Vagina (tissue), 2 donors: ENCODE measurements at regions not wholly inside any gene's neighbourhood (a gene's known extent, or its start where the extent isn't known, plus 50 kb on each side); places are given as distances from the start of the nearest gene placed in this dataset.

ENCODE experiments used
- DNase-seq, 2 donors: peaks; one replicate each; pipeline ENCODE4 v3.0.0-alpha.2; 2017; ENCODE audit errors: extremely low spot score in 2 of 2
- H3K27ac ChIP-seq: fragments of 200-600 bp; sonication (generic); one replicate; pipeline ENCODE4 v1.5.1; 2019
- H3K27me3 ChIP-seq: fragments of 200-600 bp; sonication (generic); one replicate; pipeline ENCODE4 v1.5.1; 2019
- H3K36me3 ChIP-seq, 2 donors: fragments of 200-600 bp; sonication (generic); one replicate each; pipeline ENCODE4 v1.5.1; 2017 to 2019
- H3K4me1 ChIP-seq: fragments of 200-600 bp; sonication (generic); one replicate; pipeline ENCODE4 v1.5.1; 2019
- H3K4me3 ChIP-seq, 2 donors: fragments of 200-600 bp; sonication (generic); 1 replicate in 1 of 2; 2 replicates in 1 of 2; pipeline ENCODE4 v1.5.1; 2016 to 2019
- H3K9me3 ChIP-seq: fragments of 200-600 bp; sonication (generic); one replicate; pipeline ENCODE4 v1.5.1; 2019
- CTCF ChIP-seq, 3 experiments: fragments of 450-650 bp in 2 of 3; fragments of 200-600 bp in 1 of 3; sonication (generic) in 1 of 3; IDR thresholded peaks; one replicate each; pipeline ENCODE4 v1.5.1; 2017 to 2019; ENCODE audit warnings: antibody characterized with exemption in 3 of 3, mild to moderate bottlenecking in 2 of 3, moderate library complexity in 2 of 3
- POLR2A ChIP-seq, 2 donors: fragments of 450-650 bp; IDR thresholded peaks; one replicate each; pipeline ENCODE4 v1.6.1; 2017; ENCODE audit warnings: antibody characterized with exemption in 2 of 2, mild to moderate bottlenecking in 2 of 2, moderate library complexity in 2 of 2
- POLR2AphosphoS5 ChIP-seq, 2 donors: sonication (generic); formaldehyde crosslinking; IDR thresholded peaks; one replicate each; pipeline ENCODE4 v1.9.0; 2017; ENCODE audit warnings: antibody characterized with exemption in 2 of 2, mild to moderate bottlenecking in 2 of 2, low read depth in 1 of 2; ENCODE audit not compliant: insufficient read depth in 1 of 2
- intact Hi-C: fragments of 100-400 bp; cut with DNase I; formaldehyde crosslinking; loops from one replicate; pipeline ENCODE4 v1.15.1; 2023

DNA sequence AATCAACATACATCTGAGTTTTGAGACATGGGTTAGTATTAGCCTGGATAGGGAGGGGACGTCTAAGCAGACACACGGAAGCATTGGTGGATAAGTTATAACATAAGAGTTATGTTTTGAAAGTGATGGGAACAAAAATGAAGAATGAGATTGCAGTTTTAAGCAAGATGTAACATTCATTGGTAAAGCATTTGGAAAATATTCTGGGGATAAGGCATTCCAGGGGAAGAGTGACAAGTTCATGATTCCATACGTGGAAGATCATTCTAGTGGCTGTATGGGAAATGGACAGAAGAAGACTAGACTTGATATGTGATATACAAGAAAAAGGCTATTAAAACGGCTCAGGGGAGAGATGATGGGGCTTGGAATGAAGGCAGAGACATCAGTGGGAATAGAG lies 632.9 kb downstream of the CDH8 start:
- TF ChIP-seq POLR2A (IDR thresholded peaks at IDR 0.05) = no peak
- no peak for TF ChIP-seq POLR2AphosphoS5 (IDR thresholded peaks at IDR 0.05; ENCODE audit: insufficient read depth in 1 of 2, low read depth in 1 of 2)
- TF ChIP-seq CTCF (IDR thresholded peaks at IDR 0.05) = no peak
- Histone ChIP-seq H3K4me3 (no peak overlapping the region), H3K27ac (no peak overlapping the region), H3K4me1 (no peaks in the 10 kb centered on the region), H3K27me3 (no peaks in the 10 kb centered on the region), H3K36me3 (no peaks in the 10 kb centered on the region), H3K9me3 (no peaks in the 10 kb centered on the region)
- DNase-seq = no peak
- intact Hi-C loops = no loop called here

DNA sequence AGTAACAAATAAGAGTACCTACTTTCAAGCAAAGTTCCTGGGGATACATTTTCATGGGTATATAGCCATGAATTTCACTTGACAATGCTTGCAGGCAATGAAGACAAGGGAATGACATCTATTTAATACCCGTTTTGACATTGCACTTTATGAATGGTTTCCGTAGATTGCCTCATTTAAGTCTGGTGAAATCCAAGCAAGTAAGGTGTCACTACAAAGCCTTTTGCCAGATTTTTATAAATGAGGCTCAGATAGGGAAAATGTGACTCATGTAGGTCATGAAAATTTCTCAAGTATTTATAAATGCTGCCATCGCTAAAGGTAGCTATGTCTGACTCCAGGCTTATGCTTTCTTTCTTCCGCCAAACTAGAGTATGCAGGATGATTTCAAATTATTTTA lies 644.3 kb downstream of the CDH8 start:
- H3K36me3 ChIP-seq = no peaks in the 10 kb centered on the region
- no peak for DNase-seq

DNA sequence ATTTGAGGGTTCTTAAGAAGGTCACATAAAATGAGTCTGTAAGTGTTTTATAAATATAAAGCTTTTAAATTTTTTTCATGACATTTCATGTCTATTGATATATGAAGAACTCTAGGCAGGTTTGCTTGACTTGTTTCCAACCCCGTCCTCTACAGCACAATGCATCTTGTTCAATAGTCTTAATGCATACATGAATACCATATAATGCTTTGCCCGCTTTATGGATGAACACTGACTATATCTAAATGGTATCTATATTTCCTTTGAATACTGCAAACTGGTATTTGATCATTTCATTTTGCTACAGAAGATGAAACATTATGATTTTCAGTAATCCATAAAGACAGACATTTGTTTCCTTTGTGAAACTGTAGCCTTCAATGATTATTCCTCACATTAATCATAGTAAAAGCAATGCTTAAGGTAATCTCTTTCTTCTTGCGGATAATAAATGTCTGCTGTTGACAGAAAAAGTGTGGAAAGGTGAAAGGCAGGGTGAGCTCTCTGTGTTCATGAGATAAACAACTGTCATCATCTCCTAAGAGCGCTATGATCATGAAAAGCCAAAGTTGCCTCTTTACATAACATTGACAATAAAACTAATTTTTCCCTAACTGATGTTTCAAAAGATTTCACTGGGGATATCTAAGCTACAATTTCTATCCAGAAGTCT lies 645.1 kb downstream of the CDH8 start:
- Histone ChIP-seq H3K9me3 (no peaks in the 10 kb centered on the region), H3K4me3 (no peak overlapping the region), H3K27me3 (no peaks in the 10 kb centered on the region), H3K27ac (no peak overlapping the region), H3K4me1 (no peaks in the 10 kb centered on the region), H3K36me3 (no peaks in the 10 kb centered on the region)
- intact Hi-C loops = no loop called here
- no peak for DNase-seq
- TF ChIP-seq POLR2AphosphoS5 (IDR thresholded peaks at IDR 0.05; ENCODE audit: insufficient read depth in 1 of 2, low read depth in 1 of 2) = no peak
- TF ChIP-seq POLR2A (IDR thresholded peaks at IDR 0.05) = no peak
- TF ChIP-seq CTCF (IDR thresholded peaks at IDR 0.05) = no peak

More for the DNA sequence above, 644.3 kb downstream of the CDH8 start:
- intact Hi-C loops = no loop called here
- no peak for TF ChIP-seq POLR2A (IDR thresholded peaks at IDR 0.05)
- TF ChIP-seq CTCF (IDR thresholded peaks at IDR 0.05) = no peak
- TF ChIP-seq POLR2AphosphoS5 (IDR thresholded peaks at IDR 0.05; ENCODE audit: insufficient read depth in 1 of 2, low read depth in 1 of 2) = no peak
- H3K27ac ChIP-seq = no peak overlapping the region
- H3K4me3 ChIP-seq = no peak overlapping the region
- no peaks in the 10 kb centered on the region for H3K27me3 ChIP-seq
- no peaks in the 10 kb centered on the region for H3K4me1 ChIP-seq
- H3K9me3 ChIP-seq = no peaks in the 10 kb centered on the region

DNA sequence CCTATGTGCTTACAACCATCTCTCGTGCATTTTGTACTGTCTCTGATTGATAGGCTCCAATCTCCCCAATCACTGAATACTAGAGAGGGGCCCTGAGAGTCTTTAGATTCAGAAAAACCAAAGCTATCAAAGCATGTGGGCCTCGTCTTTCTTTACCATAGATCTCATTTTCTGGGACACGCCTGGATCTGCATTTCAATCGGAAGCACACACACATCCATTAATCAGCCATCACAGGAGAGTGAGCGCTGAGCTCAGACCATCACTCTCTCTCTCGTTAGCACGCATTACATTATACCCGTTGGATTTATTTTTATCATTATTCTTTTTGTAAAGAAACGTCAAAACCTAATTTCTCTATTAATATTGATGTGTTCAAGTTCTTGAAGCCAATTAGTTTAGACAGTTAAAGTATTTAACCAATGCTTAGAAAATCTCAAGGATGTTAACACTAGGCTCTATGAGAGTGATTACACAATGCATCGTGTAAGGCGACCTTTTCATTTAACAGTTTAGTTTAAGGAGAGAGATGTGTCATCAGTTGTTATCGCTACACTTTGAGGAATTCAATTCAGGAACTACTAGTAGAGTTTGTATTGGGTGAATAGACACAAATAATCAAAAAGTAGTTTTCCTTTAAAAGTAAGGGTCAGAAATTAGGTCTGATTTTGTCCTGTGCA lies 650.7 kb downstream of the CDH8 start:
- DNase-seq = no peak
- no peaks in the 10 kb centered on the region for H3K27me3 ChIP-seq
- TF ChIP-seq CTCF (IDR thresholded peaks at IDR 0.05) (no peak), POLR2AphosphoS5 (IDR thresholded peaks at IDR 0.05; ENCODE audit: insufficient read depth in 1 of 2, low read depth in 1 of 2) (no peak), POLR2A (IDR thresholded peaks at IDR 0.05) (no peak)
- intact Hi-C loops = no loop called here
- no peaks in the 10 kb centered on the region for H3K4me1 ChIP-seq
- no peaks in the 10 kb centered on the region for H3K36me3 ChIP-seq
- no peak overlapping the region for H3K27ac ChIP-seq
- H3K9me3 ChIP-seq = no peaks in the 10 kb centered on the region
- no peak overlapping the region for H3K4me3 ChIP-seq

GRCh38 chr16:61382435-61382834 lies 653.8 kb downstream of the CDH8 start:
- H3K27ac ChIP-seq = no peak overlapping the region
- intact Hi-C loops = no loop called here

More at GRCh38 chr16:61382435-61382834, 653.8 kb downstream of the CDH8 start:
- DNase-seq = no peak
- no peaks in the 10 kb centered on the region for H3K27me3 ChIP-seq
- no peaks in the 10 kb centered on the region for H3K4me1 ChIP-seq
- H3K4me3 ChIP-seq = no peak overlapping the region
- no peak for TF ChIP-seq POLR2A (IDR thresholded peaks at IDR 0.05)
- TF ChIP-seq POLR2AphosphoS5 (IDR thresholded peaks at IDR 0.05; ENCODE audit: insufficient read depth in 1 of 2, low read depth in 1 of 2) = no peak
- TF ChIP-seq CTCF (IDR thresholded peaks at IDR 0.05) = no peak
- H3K36me3 ChIP-seq = no peaks in the 10 kb centered on the region
- no peaks in the 10 kb centered on the region for H3K9me3 ChIP-seq
